GM12878 (cell line): ENCODE measurements at regions not wholly inside any gene's neighbourhood (a gene's known extent, or its start where the extent isn't known, plus 50 kb on each side); places are given as distances from the start of the nearest gene placed in this dataset.

ENCODE experiments used
- ATF7 ChIP-seq: fragments of 450-650 bp; IDR thresholded peaks from 2 replicates; pipeline ENCODE4 v1.6.1; 2016; ENCODE audit warnings: low read depth, mild to moderate bottlenecking
- BACH1 ChIP-seq: fragments of 450-650 bp; IDR thresholded peaks from 2 replicates; pipeline ENCODE4 v1.6.1; 2017; ENCODE audit warnings: mild to moderate bottlenecking, borderline replicate concordance
- BMI1 ChIP-seq: fragments of 450-650 bp; IDR thresholded peaks from 2 replicates; pipeline ENCODE4 v1.6.1; 2016; ENCODE audit warnings: mild to moderate bottlenecking, moderate library complexity, borderline replicate concordance
- CHD2 ChIP-seq: IDR thresholded peaks from 2 replicates; pipeline ENCODE4 v1.6.1; 2011; ENCODE audit warnings: low read depth, low read length, improper control_type of control experiment, borderline replicate concordance
- CTCF ChIP-seq, 3 experiments: IDR thresholded peaks in 2 of 3; conservative IDR thresholded peaks in 1 of 3; 2 replicates each; pipeline ENCODE4 v1.5.1; 2011; ENCODE audit warnings: low read depth in 3 of 3, low read length in 3 of 3, mild to moderate bottlenecking in 3 of 3, control low read depth in 2 of 3, moderate library complexity in 2 of 3, inconsistent platforms in 1 of 3, mixed read lengths in 1 of 3; ENCODE audit not compliant: control insufficient read depth in 2 of 3, insufficient read depth in 1 of 3; ENCODE audit errors: extremely low read depth in 1 of 3
- CUX1 ChIP-seq: IDR thresholded peaks from 2 replicates; pipeline ENCODE4 v1.6.1; 2012; ENCODE audit warnings: improper control_type of control experiment, low read depth, low read length; ENCODE audit not compliant: insufficient replicate concordance
- ETV6 ChIP-seq, 2 experiments: fragments of 450-650 bp in 1 of 2; IDR thresholded peaks in 1 of 2; conservative IDR thresholded peaks in 1 of 2; 2 replicates each; pipeline ENCODE4 v1.6.1; 2014; ENCODE audit warnings: antibody characterized with exemption in 1 of 2, borderline replicate concordance in 1 of 2, low read depth in 1 of 2, mild to moderate bottlenecking in 1 of 2, moderate library complexity in 1 of 2
- IKZF2 ChIP-seq, 2 experiments: fragments of 450-650 bp; IDR thresholded peaks; 2 replicates each; pipeline ENCODE4 v1.6.1; 2017; ENCODE audit warnings: mild to moderate bottlenecking in 2 of 2, moderate library complexity in 2 of 2
- NR2C2 ChIP-seq: IDR thresholded peaks from 2 replicates; pipeline ENCODE4 v1.6.1; 2011; ENCODE audit warnings: borderline replicate concordance, low read depth; ENCODE audit not compliant: control insufficient read depth, insufficient read length
- RAD21 ChIP-seq: IDR thresholded peaks from 2 replicates; pipeline ENCODE4 v1.6.1; 2011; ENCODE audit warnings: mild to moderate bottlenecking, low read depth, low read length, moderate library complexity; ENCODE audit not compliant: insufficient read depth
- SMARCA5 ChIP-seq: fragments of 450-650 bp; IDR thresholded peaks from 2 replicates; pipeline ENCODE4 v1.6.1; 2017; ENCODE audit warnings: mild to moderate bottlenecking
- SP1 ChIP-seq: IDR thresholded peaks from one replicate; pipeline ENCODE4 v1.6.1; 2011; ENCODE audit warnings: low read depth, low read length
- SREBF2 ChIP-seq: IDR thresholded peaks from 2 replicates; pipeline ENCODE4 v1.6.1; 2012; ENCODE audit warnings: mild to moderate bottlenecking, low read length
- YBX1 ChIP-seq: fragments of 450-650 bp; IDR thresholded peaks from 2 replicates; pipeline ENCODE4 v1.6.1; 2016; ENCODE audit warnings: antibody characterized with exemption
- ZBED1 ChIP-seq: IDR thresholded peaks from 2 replicates; pipeline ENCODE4 v1.6.1; 2016; ENCODE audit warnings: borderline replicate concordance
- ZBTB11 ChIP-seq: fragments of 450-650 bp; formaldehyde crosslinking; IDR thresholded peaks from 2 replicates; pipeline ENCODE4 v1.5.0; 2022; ENCODE audit warnings: mild to moderate bottlenecking, missing genetic modification characterization
- ZNF217 ChIP-seq: fragments of 450-650 bp; IDR thresholded peaks from 2 replicates; pipeline ENCODE4 v1.6.1; 2017; ENCODE audit warnings: antibody characterized with exemption, mild to moderate bottlenecking
- ZNF274 ChIP-seq: IDR thresholded peaks from one replicate; pipeline ENCODE4 v1.8.0; 2011; ENCODE audit not compliant: insufficient read length, insufficient read depth

- TF ChIP-seq CTCF (IDR thresholded peaks at IDR 0.05 in 2 of 3, conservative IDR thresholded peaks at IDR 0.05 in 1 of 3; ENCODE audit: control insufficient read depth in 2 of 3, extremely low read depth in 1 of 3, insufficient read depth in 1 of 3, low read depth in 3 of 3, low read length in 3 of 3) (no peak), ETV6 (conservative IDR thresholded peaks at IDR 0.05 in 1 of 2, IDR thresholded peaks at IDR 0.05 in 1 of 2; ENCODE audit: borderline replicate concordance in 1 of 2, low read depth in 1 of 2) (peak in 1 of 2 experiments; percentile 66; a peak in 2 of 4 replicates), SP1 (no peak), ZNF217 (peak; percentile 81), IKZF2 (IDR thresholded peaks at IDR 0.05) (peak; percentile 90), CUX1 (peak; percentile 98), BACH1 (peak; percentile 12; the same call in 1 of the 2 replicates), ZBTB11 (CRISPR knock-in tag) (no peak), NR2C2 (no peak), ZBED1 (peak; percentile 83; the same call in 1 of the 2 replicates), ATF7 (peak; percentile 88), YBX1 (peak; percentile 90; the same call in 1 of the 2 replicates), BMI1 (peak; percentile 51; the same call in 1 of the 2 replicates), RAD21 (peak; percentile 29), SREBF2 (no peak), ZNF274 (no peak), CHD2 (0 out of 2 replicates have a peak, but pooled peaks have one; percentile 51), SMARCA5 (peak; percentile 29; the same call in 1 of the 2 replicates)
Observed at GRCh38 chr2:8312861-8313830, 368.7 kb upstream of the ID2 start (continued).
